ENCODE measurements at regions not wholly inside any gene's neighbourhood (a gene's known extent, or its start where the extent isn't known, plus 50 kb on each side); places are given as distances from the start of the nearest gene placed in this dataset.

DNA sequence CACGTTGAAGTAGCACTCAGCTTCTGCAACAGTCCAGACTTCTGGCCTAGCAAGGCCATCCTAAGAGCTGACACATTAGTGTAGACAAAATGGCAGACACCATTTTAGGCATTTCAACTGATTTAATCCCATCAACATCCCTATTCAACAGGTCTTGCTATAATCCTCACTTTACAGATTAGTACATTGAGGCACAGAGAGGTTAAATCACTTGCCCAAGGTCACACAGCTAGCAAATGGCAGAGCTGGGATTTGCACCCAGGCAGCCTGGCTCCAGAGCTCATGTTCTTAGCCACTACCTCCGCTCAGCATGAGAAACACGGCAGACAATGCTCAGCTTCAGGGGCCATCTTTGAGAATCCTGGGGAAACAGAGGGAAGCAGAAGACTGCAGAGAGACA lies 107.9 kb upstream of the TRIM2 start:
- no peak for TF ChIP-seq POLR2A (IDR thresholded peaks at IDR 0.05)
- no peak for TF ChIP-seq CTCF (IDR thresholded peaks at IDR 0.05)
- TF ChIP-seq POLR2AphosphoS5 (IDR thresholded peaks at IDR 0.05): no peak

Data from upper lobe of left lung (tissue), 4 donors.